Spinal cord (tissue), 9 donors: ENCODE measurements at regions not wholly inside any gene's neighbourhood (a gene's known extent, or its start where the extent isn't known, plus 50 kb on each side); places are given as distances from the start of the nearest gene placed in this dataset.
"Not testable (repeated sequence)": the region's sequence is repeated elsewhere in the genome, so short reads cannot be mapped to it uniquely, and the experiment has no call there.

ENCODE experiments used
- DNase-seq, 6 donors: peaks; one replicate each; pipeline versions ENCODE4 v3.0.0 to v3.0.0-alpha.2; 2013 to 2015; ENCODE audit warnings: low spot score in 6 of 6, low read depth in 4 of 6
- H3K27ac ChIP-seq: one replicate; pipeline ENCODE4 v1.5.1; 2013; ENCODE audit warnings: low read depth, low read length, control low read depth
- H3K27me3 ChIP-seq: one replicate; pipeline ENCODE4 v1.6.1; 2013; ENCODE audit warnings: low read length; ENCODE audit not compliant: control insufficient read depth, insufficient read depth
- H3K36me3 ChIP-seq: one replicate; pipeline ENCODE4 v1.6.1; 2013; ENCODE audit warnings: low read length; ENCODE audit not compliant: control insufficient read depth, insufficient read depth
- H3K4me1 ChIP-seq: one replicate; pipeline ENCODE4 v1.6.1; 2013; ENCODE audit warnings: low read length; ENCODE audit not compliant: control insufficient read depth, insufficient read depth
- H3K4me3 ChIP-seq: one replicate; pipeline ENCODE4 v1.5.1; 2013; ENCODE audit warnings: low read depth, low read length, control low read depth
- H3K9me3 ChIP-seq: one replicate; pipeline ENCODE4 v1.6.1; 2013; ENCODE audit warnings: low read length; ENCODE audit not compliant: control insufficient read depth, insufficient read depth
- WGBS: methylation state at CpG from one replicate; pipeline ENCODE4 v1.1.5; 2013; ENCODE audit warnings: missing lambda C conversion rate; ENCODE audit not compliant: insufficient coverage; 5-methylcytosine and 5-hydroxymethylcytosine counted together
- donor health status: healthy.

DNA sequence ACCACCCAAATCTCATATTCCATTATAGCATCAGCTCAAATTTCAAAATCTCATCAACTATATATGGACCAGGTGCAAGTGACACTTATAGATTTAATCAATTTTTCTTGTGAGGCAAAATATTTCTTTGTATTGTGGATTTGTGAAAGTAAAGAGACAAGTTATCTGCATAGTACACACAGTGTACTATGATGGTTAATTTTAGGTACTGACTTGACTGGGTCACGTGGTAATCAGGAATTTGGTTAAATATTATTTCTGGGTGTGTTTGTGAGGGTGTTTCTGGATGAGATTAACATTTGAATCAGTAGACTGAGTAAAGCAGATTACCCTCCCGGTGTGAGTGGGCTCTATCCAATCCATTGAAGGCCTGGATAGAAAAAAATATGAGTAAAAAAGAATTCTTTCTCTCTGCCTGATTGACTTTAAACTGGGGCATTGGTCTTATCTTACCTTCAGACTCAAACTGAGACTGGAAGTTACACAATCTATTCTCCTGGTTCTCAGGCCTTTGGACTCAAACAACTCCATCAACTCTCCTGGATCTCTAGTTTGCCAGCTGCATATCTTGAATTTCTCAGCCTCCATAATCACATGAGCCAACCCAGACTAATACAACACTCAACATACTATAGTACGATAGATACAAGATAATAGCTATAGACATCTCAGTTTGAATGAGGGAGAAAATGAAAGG is 799.9 kb downstream of the NAP1L3 start:
- not testable (repeated sequence) for H3K36me3 ChIP-seq, H3K4me1 ChIP-seq, H3K9me3 ChIP-seq, DNase-seq, H3K27me3 ChIP-seq, H3K4me3 ChIP-seq, H3K27ac ChIP-seq
- no CpG with 5 or more reads among the region's 3 CpGs for WGBS

GRCh38 chrX:92849998-92850397 is 823.4 kb downstream of the NAP1L3 start:
- not testable (repeated sequence) for H3K36me3 ChIP-seq
- no CpG with 5 or more reads among the region's 3 CpGs for WGBS
- DNase-seq = peak in 1 of 6 donors; percentile 0

DNA sequence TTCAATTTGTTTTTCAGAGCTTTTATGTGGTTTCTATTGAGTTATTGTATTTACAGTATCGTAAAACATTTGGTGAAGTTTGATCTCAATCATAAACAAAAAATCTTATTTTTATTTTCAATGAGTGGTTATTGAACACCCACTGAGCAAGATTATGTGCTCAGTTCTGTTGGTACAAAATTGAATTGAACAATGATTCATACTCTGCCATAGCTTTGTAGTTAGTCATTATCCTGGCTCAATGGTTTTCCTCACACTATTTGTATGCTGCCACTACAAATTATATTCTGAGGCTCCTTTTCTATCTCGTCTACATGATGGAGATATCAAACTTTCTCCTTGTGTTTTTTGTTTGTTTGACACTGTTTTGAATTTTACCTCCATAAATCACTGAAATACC is 829.5 kb downstream of the NAP1L3 start:
- H3K27me3 ChIP-seq, H3K4me1 ChIP-seq, DNase-seq, H3K36me3 ChIP-seq, H3K4me3 ChIP-seq, H3K9me3 ChIP-seq, H3K27ac ChIP-seq: not testable (repeated sequence)
- WGBS = no CpG with 5 or more reads among the region's 2 CpGs

More at GRCh38 chrX:92849998-92850397, 823.4 kb downstream of the NAP1L3 start:
- not testable (repeated sequence) for H3K4me1 ChIP-seq, H3K27ac ChIP-seq, H3K27me3 ChIP-seq, H3K4me3 ChIP-seq, H3K9me3 ChIP-seq

- not testable (repeated sequence) for H3K9me3 ChIP-seq, H3K36me3 ChIP-seq, H3K27ac ChIP-seq, H3K27me3 ChIP-seq, H3K4me1 ChIP-seq, DNase-seq, H3K4me3 ChIP-seq
- WGBS = no CpG with 5 or more reads among the region's 2 CpGs
Observed at GRCh38 chrX:92832750-92833149, 840.6 kb downstream of the NAP1L3 start.

GRCh38 chrX:92830083-92830482 is 843.3 kb downstream of the NAP1L3 start:
- H3K4me1 ChIP-seq, H3K27me3 ChIP-seq, H3K36me3 ChIP-seq, DNase-seq, H3K9me3 ChIP-seq, H3K27ac ChIP-seq, H3K4me3 ChIP-seq: not testable (repeated sequence)
- WGBS = 92% methylated on average over 4 of the region's 6 CpGs

GRCh38 chrX:92821580-92822152 is 851.7 kb downstream of the NAP1L3 start:
- H3K27me3 ChIP-seq, H3K9me3 ChIP-seq, H3K4me1 ChIP-seq, H3K4me3 ChIP-seq, H3K36me3 ChIP-seq, DNase-seq, H3K27ac ChIP-seq: not testable (repeated sequence)
- WGBS = 93% methylated on average over 17 of the region's 30 CpGs

DNA sequence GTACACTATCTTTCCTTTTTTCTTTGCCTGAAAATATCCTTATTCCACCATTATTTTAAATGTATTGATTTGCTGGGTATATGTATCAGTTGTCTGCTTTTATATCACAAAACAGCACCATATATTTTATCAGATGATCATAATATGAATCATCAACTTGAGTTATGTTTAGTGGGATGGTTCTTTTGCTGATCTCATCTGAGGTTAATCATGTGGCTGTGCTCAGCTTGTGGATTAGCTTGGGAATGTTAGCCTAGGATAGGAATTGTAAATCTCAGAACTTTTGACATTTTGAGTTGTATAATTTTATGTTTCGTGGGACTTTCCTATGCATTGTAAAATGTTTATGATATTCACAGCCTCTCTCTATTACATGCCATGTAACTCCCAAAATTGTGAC is 881.3 kb downstream of the NAP1L3 start:
- not testable (repeated sequence) for H3K27ac ChIP-seq, H3K36me3 ChIP-seq, H3K9me3 ChIP-seq, H3K4me3 ChIP-seq, DNase-seq, H3K27me3 ChIP-seq, H3K4me1 ChIP-seq
- no CpG with 5 or more reads among the region's 1 CpG for WGBS

GRCh38 chrX:92780075-92780474 is 893.3 kb downstream of the NAP1L3 start:
- not testable (repeated sequence) for H3K27ac ChIP-seq, H3K4me3 ChIP-seq, H3K9me3 ChIP-seq, H3K36me3 ChIP-seq, DNase-seq, H3K4me1 ChIP-seq, H3K27me3 ChIP-seq

GRCh38 chrX:92774016-92774415 is 899.4 kb downstream of the NAP1L3 start:
- not testable (repeated sequence) for DNase-seq, H3K9me3 ChIP-seq
- 64% methylated on average over 2 of the region's 2 CpGs for WGBS

GRCh38 chrX:92760963-92761362 is 912.4 kb downstream of the NAP1L3 start:
- H3K4me1 ChIP-seq = not testable (repeated sequence)
- WGBS = 87% methylated on average over 1 of the region's 2 CpGs

More at GRCh38 chrX:92774016-92774415, 899.4 kb downstream of the NAP1L3 start:
- H3K27me3 ChIP-seq, H3K27ac ChIP-seq, H3K4me3 ChIP-seq, H3K4me1 ChIP-seq, H3K36me3 ChIP-seq: not testable (repeated sequence)

More at GRCh38 chrX:92760963-92761362, 912.4 kb downstream of the NAP1L3 start:
- not testable (repeated sequence) for H3K27ac ChIP-seq, H3K9me3 ChIP-seq, DNase-seq, H3K4me3 ChIP-seq, H3K36me3 ChIP-seq, H3K27me3 ChIP-seq
